ENCODE measurements at regions not wholly inside any gene's neighbourhood (a gene's known extent, or its start where the extent isn't known, plus 50 kb on each side); places are given as distances from the start of the nearest gene placed in this dataset.

- H3K4me1 ChIP-seq (ENCODE audit: insufficient read depth, low read length, severe bottlenecking): no peaks in the 10 kb centered on the region
- no peaks in the 10 kb centered on the region for H3K79me2 ChIP-seq (ENCODE audit: insufficient read depth, low read length)
- H3F3A ChIP-seq (ENCODE audit: insufficient read depth, low read length): no peaks in the 10 kb centered on the region
- H3K4me3 ChIP-seq (ENCODE audit: low read depth, low read length, poor library complexity, severe bottlenecking): no peak overlapping the region
- H3K4me2 ChIP-seq (ENCODE audit: low read length): no peak overlapping the region
- H3K9ac ChIP-seq (ENCODE audit: low read length): no peak overlapping the region
- TF ChIP-seq EZH2 (IDR thresholded peaks at IDR 0.05; ENCODE audit: borderline replicate concordance, low read length) (no peak), CTCF (IDR thresholded peaks at IDR 0.05; ENCODE audit: low read length) (no peak)
- no peak overlapping the region for H2AFZ ChIP-seq (ENCODE audit: low read length)
- no peaks in the 10 kb centered on the region for H4K20me1 ChIP-seq (ENCODE audit: insufficient read depth, low read length)
- no peaks in the 10 kb centered on the region for H3K27me3 ChIP-seq (ENCODE audit: insufficient read depth, low read length)
- H3K36me3 ChIP-seq (ENCODE audit: insufficient read depth, low read length): no peaks in the 10 kb centered on the region
- no peaks in the 10 kb centered on the region for H3K9me2 ChIP-seq (ENCODE audit: low read depth, low read length)
- no peak overlapping the region for H3K27ac ChIP-seq (ENCODE audit: low read depth, low read length, poor library complexity, severe bottlenecking)
- no peaks in the 10 kb centered on the region for H3K9me3 ChIP-seq (ENCODE audit: low read length)
These were observed 427.4 kb downstream of the AACS start for GRCh38 chr12:125492354-125493270.

DNA sequence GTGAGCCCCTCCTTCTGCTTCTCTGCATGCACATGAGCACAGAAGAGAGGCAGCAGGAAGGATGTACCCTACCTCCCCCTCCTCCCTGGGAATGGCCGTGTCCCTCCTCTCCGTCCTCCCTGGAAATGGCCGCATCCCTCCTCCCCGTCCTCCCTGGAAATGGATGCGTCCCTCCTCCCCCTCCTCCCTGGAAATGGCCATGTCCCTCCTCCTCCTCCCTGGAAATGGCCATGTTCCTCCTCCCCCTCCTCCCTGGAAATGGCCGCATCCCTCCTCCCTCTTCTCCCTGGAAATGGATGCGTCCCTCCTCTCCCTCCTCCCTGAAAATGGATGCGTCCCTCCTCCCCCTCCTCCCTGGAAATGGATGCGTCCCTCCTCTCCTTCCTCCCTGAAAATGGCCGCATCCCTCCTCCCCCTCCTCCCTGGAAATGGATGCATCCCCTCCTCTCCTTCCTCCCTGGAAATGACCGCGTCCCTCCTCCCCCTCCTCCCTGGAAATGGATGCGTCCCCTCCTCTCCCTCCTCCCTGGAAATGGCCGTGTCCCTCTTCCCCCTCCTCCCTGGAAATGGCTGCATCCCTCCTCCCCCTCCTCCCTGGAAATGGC lies 428.6 kb downstream of the AACS start:
- H4K20me1 ChIP-seq (ENCODE audit: insufficient read depth, low read length): no peaks in the 10 kb centered on the region
- no peaks in the 10 kb centered on the region for H3K9me3 ChIP-seq (ENCODE audit: low read length)
- no peak overlapping the region for H3K4me3 ChIP-seq (ENCODE audit: low read depth, low read length, poor library complexity, severe bottlenecking)
- no peaks in the 10 kb centered on the region for H3K4me1 ChIP-seq (ENCODE audit: insufficient read depth, low read length, severe bottlenecking)
- no peak overlapping the region for H3K4me2 ChIP-seq (ENCODE audit: low read length)
- H3K27me3 ChIP-seq (ENCODE audit: insufficient read depth, low read length): no peaks in the 10 kb centered on the region
- H3K79me2 ChIP-seq (ENCODE audit: insufficient read depth, low read length): no peaks in the 10 kb centered on the region
- TF ChIP-seq EZH2 (IDR thresholded peaks at IDR 0.05; ENCODE audit: borderline replicate concordance, low read length) (no peak), CTCF (IDR thresholded peaks at IDR 0.05; ENCODE audit: low read length) (no peak)
- no peak overlapping the region for H3K9ac ChIP-seq (ENCODE audit: low read length)
- H3K9me2 ChIP-seq (ENCODE audit: low read depth, low read length): no peaks in the 10 kb centered on the region
- H2AFZ ChIP-seq (ENCODE audit: low read length): no peak overlapping the region
- no peaks in the 10 kb centered on the region for H3K36me3 ChIP-seq (ENCODE audit: insufficient read depth, low read length)
- H3F3A ChIP-seq (ENCODE audit: insufficient read depth, low read length): no peaks in the 10 kb centered on the region
- no peak overlapping the region for H3K27ac ChIP-seq (ENCODE audit: low read depth, low read length, poor library complexity, severe bottlenecking)

DNA sequence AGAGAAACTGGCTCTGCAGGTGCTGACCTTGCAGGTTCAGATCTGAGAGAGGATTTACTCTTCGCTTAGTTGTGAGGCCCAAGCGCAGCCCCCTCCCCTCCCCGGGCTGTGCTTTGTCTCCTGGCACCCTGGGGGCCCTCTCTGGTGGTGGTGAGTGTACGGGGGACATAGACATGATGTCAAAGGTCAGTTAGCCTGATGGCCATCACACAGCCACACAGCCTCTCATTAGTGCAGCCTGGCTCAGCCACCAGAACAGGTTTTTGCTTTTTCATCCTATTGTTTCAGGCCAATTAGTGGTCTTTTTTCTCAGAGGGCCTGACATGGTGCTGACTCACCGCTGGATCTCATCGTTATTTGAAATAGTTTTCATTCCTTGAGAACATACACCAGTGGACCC lies 437.9 kb downstream of the AACS start:
- Histone ChIP-seq H3K4me1 (ENCODE audit: insufficient read depth, low read length, severe bottlenecking) (no peaks in the 10 kb centered on the region), H3K27ac (ENCODE audit: low read depth, low read length, poor library complexity, severe bottlenecking) (no peak overlapping the region), H3K4me2 (ENCODE audit: low read length) (no peak overlapping the region), H3K79me2 (ENCODE audit: insufficient read depth, low read length) (no peaks in the 10 kb centered on the region), H3F3A (ENCODE audit: insufficient read depth, low read length) (no peaks in the 10 kb centered on the region), H3K9me3 (ENCODE audit: low read length) (no peaks in the 10 kb centered on the region), H3K36me3 (ENCODE audit: insufficient read depth, low read length) (no peaks in the 10 kb centered on the region), H3K27me3 (ENCODE audit: insufficient read depth, low read length) (no peaks in the 10 kb centered on the region), H3K9ac (ENCODE audit: low read length) (no peak overlapping the region), H3K4me3 (ENCODE audit: low read depth, low read length, poor library complexity, severe bottlenecking) (no peak overlapping the region), H4K20me1 (ENCODE audit: insufficient read depth, low read length) (no peaks in the 10 kb centered on the region), H2AFZ (ENCODE audit: low read length) (no peak overlapping the region), H3K9me2 (ENCODE audit: low read depth, low read length) (no peaks in the 10 kb centered on the region)
- TF ChIP-seq CTCF (IDR thresholded peaks at IDR 0.05; ENCODE audit: low read length): no peak
- no peak for TF ChIP-seq EZH2 (IDR thresholded peaks at IDR 0.05; ENCODE audit: borderline replicate concordance, low read length)
